ENCODE measurements at regions not wholly inside any gene's neighbourhood (a gene's known extent, or its start where the extent isn't known, plus 50 kb on each side); places are given as distances from the start of the nearest gene placed in this dataset.
"Not testable (repeated sequence)": the region's sequence is repeated elsewhere in the genome, so short reads cannot be mapped to it uniquely, and the experiment has no call there.

GRCh38 chr3:164723396-164723795, 354.9 kb downstream of the SI start:
- no peak overlapping the region for H3K27ac ChIP-seq
- TF ChIP-seq, protein P1, sequence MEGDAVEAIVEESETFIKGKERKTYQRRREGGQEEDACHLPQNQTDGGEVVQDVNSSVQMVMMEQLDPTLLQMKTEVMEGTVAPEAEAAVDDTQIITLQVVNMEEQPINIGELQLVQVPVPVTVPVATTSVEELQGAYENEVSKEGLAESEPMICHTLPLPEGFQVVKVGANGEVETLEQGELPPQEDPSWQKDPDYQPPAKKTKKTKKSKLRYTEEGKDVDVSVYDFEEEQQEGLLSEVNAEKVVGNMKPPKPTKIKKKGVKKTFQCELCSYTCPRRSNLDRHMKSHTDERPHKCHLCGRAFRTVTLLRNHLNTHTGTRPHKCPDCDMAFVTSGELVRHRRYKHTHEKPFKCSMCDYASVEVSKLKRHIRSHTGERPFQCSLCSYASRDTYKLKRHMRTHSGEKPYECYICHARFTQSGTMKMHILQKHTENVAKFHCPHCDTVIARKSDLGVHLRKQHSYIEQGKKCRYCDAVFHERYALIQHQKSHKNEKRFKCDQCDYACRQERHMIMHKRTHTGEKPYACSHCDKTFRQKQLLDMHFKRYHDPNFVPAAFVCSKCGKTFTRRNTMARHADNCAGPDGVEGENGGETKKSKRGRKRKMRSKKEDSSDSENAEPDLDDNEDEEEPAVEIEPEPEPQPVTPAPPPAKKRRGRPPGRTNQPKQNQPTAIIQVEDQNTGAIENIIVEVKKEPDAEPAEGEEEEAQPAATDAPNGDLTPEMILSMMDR (IDR thresholded peaks at IDR 0.05), result no peak
- TF ChIP-seq ZFX (IDR thresholded peaks at IDR 0.05; ENCODE audit: borderline replicate concordance), result no peak

DNA sequence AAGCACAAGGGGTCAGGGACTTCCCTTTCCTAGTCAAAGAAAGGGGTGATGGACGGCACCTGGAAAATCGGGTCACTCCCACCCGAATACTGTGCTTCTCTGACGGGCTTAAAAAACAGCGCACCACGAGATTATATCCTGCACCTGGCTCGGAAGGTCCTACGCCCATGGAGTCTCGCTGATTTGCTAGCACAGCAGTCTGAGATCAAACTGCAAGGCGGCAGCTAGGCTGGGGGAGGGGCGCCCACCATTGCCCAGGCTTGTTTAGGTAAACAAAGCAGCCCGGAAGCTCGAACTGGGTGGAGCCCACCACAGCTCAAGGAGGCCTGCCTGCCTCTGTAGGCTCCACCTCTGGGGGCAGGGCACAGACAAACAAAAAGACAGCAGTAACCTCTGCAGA, 375.5 kb downstream of the SI start:
- H3K27ac ChIP-seq, result not testable (repeated sequence)

GRCh38 chr3:164687902-164688301, 390.4 kb downstream of the SI start:
- H3K27ac ChIP-seq, result no peak overlapping the region
- TF ChIP-seq ZFX (IDR thresholded peaks at IDR 0.05; ENCODE audit: borderline replicate concordance), result no peak
- TF ChIP-seq, protein P1 (IDR thresholded peaks at IDR 0.05), result no peak

DNA sequence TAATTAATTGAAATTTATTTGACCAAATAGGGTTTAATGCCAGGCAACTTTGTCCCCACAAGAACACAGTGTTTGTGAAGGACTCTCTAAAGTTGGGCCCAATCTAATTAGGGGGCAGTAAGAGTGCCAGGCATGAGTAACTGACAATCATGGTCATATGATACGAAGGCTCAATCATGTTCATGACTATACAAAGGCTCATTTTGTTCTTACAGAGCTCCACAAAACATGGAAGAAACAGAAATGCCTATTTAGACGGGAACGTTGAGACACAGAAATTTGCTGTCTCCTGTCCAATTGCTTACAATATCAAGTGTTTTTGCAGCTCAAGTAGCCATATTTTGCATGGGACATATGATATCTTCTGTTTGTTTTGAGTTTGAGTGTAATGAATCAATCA, 391.1 kb downstream of the SI start:
- no peak overlapping the region for H3K27ac ChIP-seq
- TF ChIP-seq ZFX (IDR thresholded peaks at IDR 0.05; ENCODE audit: borderline replicate concordance), result no peak
- TF ChIP-seq, protein P1 (IDR thresholded peaks at IDR 0.05), result no peak

- no peak overlapping the region for H3K27ac ChIP-seq
- TF ChIP-seq ZFX (IDR thresholded peaks at IDR 0.05; ENCODE audit: borderline replicate concordance), result no peak
- TF ChIP-seq, protein P1 (IDR thresholded peaks at IDR 0.05), result no peak
Measured at GRCh38 chr3:164683489-164683888, 394.8 kb downstream of the SI start.

DNA sequence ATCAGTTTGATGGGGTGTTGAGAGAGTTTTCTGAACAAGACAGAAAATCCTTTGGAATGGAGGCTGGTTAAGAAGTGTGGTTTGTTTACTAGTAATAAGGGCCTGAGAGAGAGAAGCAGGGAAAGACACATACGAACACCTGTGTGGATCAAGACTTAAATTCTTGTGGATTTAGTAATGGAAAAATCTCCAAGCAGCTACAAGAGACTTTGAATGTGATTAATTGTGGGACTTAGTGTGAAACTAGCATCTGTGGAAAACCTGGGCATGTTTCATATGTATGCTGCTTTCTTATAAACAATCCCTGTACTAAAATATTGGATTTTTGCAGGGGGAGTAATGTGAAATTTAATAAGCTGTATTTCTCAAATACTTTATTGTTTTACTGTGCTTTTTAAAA, 399.1 kb downstream of the SI start:
- no peak overlapping the region for H3K27ac ChIP-seq
- TF ChIP-seq, protein P1 (IDR thresholded peaks at IDR 0.05), result no peak
- no peak for TF ChIP-seq ZFX (IDR thresholded peaks at IDR 0.05; ENCODE audit: borderline replicate concordance)

DNA sequence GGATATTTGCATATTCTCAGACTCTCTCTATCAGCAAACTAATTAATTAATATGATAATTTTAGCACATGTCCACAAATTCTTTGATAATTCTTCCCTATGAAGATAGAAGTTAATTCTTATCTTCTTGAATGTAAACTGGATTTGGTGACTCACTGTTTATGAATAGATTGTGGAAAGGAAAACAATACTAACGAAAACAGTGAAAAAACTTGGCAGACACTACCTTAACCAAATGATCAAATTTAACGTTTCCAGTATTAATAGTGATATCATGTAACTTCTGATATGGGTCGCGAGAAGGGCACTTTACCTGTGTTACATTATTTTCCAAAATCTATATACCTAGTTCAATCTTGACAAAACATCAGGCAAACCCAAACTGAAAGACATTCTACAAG, 401.0 kb downstream of the SI start:
- TF ChIP-seq, protein P1 (IDR thresholded peaks at IDR 0.05), result no peak
- H3K27ac ChIP-seq, result no peak overlapping the region

GRCh38 chr3:164673738-164674137, 404.6 kb downstream of the SI start:
- no peak overlapping the region for H3K27ac ChIP-seq
- TF ChIP-seq ZFX (IDR thresholded peaks at IDR 0.05; ENCODE audit: borderline replicate concordance), result no peak
- TF ChIP-seq, protein P1 (IDR thresholded peaks at IDR 0.05), result peak; percentile 13; the same call in 1 of the 2 replicates
